DND-41 (cell line): ENCODE measurements at regions not wholly inside any gene's neighbourhood (a gene's known extent, or its start where the extent isn't known, plus 50 kb on each side); places are given as distances from the start of the nearest gene placed in this dataset.

ENCODE experiments used
- CTCF ChIP-seq: IDR thresholded peaks from 2 replicates; pipeline ENCODE4 v1.5.1; 2012; ENCODE audit warnings: borderline replicate concordance, low read length, moderate library complexity, mild to moderate bottlenecking; ENCODE audit not compliant: poor library complexity, severe bottlenecking; ENCODE audit errors: extremely low read depth
- EZH2 ChIP-seq: IDR thresholded peaks from 3 replicates; pipeline ENCODE4 v1.6.1; 2012; ENCODE audit warnings: borderline replicate concordance, low read depth, mild to moderate bottlenecking, moderate library complexity, low read length, inconsistent platforms; ENCODE audit not compliant: severe bottlenecking

- TF ChIP-seq CTCF: no peak
- TF ChIP-seq EZH2: no peak
Observed at GRCh38 chr16:74184839-74185238, 111.8 kb upstream of the PSMD7 start.
